ENCODE measurements at regions not wholly inside any gene's neighbourhood (a gene's known extent, or its start where the extent isn't known, plus 50 kb on each side); places are given as distances from the start of the nearest gene placed in this dataset.

DNA sequence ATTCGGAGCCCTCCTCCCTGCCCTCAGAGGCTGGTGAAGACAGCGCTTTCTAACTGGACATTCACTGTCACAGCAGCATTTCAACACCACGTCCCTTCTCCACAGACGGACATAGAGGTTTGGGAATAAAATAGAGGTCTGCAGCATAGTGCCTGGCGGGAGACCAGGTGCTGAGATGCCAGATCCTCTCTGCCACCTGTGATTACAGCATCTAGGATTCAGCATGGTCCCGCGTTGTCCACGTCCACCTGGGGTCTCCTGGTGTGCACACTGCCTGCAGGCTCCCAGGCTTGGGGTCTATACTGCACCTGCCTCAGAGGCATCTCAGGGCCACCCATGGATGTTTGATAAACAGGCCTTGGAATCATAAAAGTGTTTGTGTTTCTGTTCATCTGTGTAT is 175.5 kb downstream of the TMEM18 start:
- TF ChIP-seq CTCF (IDR thresholded peaks at IDR 0.05) (no peak), POLR2A (IDR thresholded peaks at IDR 0.05) (no peak), POLR2AphosphoS5 (IDR thresholded peaks at IDR 0.05; ENCODE audit: insufficient read depth in 1 of 2, low read depth in 1 of 2) (no peak)

Data from vagina (tissue), 2 donors.